ENCODE measurements at regions not wholly inside any gene's neighbourhood (a gene's known extent, or its start where the extent isn't known, plus 50 kb on each side); places are given as distances from the start of the nearest gene placed in this dataset.

DNA sequence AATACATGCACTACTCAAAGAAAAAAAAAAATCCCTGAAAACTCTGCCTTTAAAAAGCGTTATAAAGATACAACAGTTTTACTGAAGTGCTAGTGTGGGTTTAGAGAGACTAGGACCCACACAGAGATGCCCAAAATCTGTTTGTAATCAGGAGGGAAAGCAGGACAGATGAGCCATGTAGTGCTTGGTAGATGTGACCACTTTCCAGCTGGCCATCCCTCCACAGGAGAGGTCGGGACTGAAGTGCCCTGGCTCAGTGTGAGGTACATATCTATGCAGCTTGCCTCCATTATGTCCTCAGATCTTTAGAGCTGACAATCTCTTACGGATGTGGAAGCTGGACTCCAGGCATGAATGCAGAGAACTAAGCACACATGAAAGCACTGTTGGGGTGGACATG is 57.5 kb upstream of the NANOGP8 start:
- H3K27ac Mint-ChIP-seq (ENCODE audit: unreplicated experiment), result no peak overlapping the region
- H3K4me3 Mint-ChIP-seq (ENCODE audit: unreplicated experiment), result no peak overlapping the region
- no peaks in the 10 kb centered on the region for H3K4me1 Mint-ChIP-seq (ENCODE audit: unreplicated experiment)
- no peaks in the 10 kb centered on the region for H3K36me3 Mint-ChIP-seq (ENCODE audit: low read depth, unreplicated experiment)
- no peaks in the 10 kb centered on the region for H3K9me3 Mint-ChIP-seq (ENCODE audit: unreplicated experiment)
- DNase-seq (ENCODE audit: low spot score), result no peak
- no peaks in the 10 kb centered on the region for H3K27me3 Mint-ChIP-seq (ENCODE audit: unreplicated experiment)
- TF ChIP-seq, protein P1, sequence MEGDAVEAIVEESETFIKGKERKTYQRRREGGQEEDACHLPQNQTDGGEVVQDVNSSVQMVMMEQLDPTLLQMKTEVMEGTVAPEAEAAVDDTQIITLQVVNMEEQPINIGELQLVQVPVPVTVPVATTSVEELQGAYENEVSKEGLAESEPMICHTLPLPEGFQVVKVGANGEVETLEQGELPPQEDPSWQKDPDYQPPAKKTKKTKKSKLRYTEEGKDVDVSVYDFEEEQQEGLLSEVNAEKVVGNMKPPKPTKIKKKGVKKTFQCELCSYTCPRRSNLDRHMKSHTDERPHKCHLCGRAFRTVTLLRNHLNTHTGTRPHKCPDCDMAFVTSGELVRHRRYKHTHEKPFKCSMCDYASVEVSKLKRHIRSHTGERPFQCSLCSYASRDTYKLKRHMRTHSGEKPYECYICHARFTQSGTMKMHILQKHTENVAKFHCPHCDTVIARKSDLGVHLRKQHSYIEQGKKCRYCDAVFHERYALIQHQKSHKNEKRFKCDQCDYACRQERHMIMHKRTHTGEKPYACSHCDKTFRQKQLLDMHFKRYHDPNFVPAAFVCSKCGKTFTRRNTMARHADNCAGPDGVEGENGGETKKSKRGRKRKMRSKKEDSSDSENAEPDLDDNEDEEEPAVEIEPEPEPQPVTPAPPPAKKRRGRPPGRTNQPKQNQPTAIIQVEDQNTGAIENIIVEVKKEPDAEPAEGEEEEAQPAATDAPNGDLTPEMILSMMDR (IDR thresholded peaks at IDR 0.05; ENCODE audit: unreplicated experiment), result no peak

DNA sequence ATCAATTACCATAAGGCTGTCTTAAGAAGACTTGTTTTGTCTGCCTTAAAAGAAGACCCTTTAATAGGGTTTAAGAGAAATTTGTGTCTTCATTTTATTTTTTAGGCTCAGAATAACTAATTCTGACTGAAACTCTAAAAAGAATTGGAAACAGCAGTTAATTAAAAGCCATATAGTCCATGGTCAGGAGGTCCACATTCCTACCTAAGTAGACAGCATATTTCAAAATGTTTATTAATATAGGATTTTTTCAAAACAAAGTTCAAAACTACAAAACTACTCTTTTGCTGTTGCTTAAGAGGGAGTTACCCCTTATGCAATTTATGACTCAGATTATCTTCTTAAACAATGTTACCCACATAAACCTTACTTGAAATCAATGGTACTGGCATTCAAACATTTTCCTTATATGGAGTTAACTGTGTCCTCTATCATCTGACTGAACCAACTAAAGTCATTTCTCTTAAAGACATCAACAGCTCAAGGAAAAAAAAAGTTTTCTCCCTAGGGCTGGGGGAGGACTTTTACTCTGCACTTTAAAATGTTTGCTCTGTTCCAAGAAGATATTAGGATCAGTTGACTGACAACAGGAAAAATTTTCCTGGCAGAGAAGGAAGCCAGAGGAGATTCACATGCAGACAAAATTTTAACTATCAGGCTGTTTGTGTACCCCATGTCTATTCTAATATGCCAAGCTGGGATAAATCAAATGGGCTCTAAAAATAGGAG is 56.8 kb upstream of the NANOGP8 start:
- no peak for DNase-seq (ENCODE audit: low spot score)
- H3K4me3 Mint-ChIP-seq (ENCODE audit: unreplicated experiment), result no peak overlapping the region
- H3K4me1 Mint-ChIP-seq (ENCODE audit: unreplicated experiment), result no peaks in the 10 kb centered on the region
- TF ChIP-seq, protein P1 (IDR thresholded peaks at IDR 0.05; ENCODE audit: unreplicated experiment), result no peak
- H3K9me3 Mint-ChIP-seq (ENCODE audit: unreplicated experiment), result no peaks in the 10 kb centered on the region
- H3K36me3 Mint-ChIP-seq (ENCODE audit: low read depth, unreplicated experiment), result no peaks in the 10 kb centered on the region
- H3K27me3 Mint-ChIP-seq (ENCODE audit: unreplicated experiment), result no peaks in the 10 kb centered on the region
- no peak overlapping the region for H3K27ac Mint-ChIP-seq (ENCODE audit: unreplicated experiment)

DNA sequence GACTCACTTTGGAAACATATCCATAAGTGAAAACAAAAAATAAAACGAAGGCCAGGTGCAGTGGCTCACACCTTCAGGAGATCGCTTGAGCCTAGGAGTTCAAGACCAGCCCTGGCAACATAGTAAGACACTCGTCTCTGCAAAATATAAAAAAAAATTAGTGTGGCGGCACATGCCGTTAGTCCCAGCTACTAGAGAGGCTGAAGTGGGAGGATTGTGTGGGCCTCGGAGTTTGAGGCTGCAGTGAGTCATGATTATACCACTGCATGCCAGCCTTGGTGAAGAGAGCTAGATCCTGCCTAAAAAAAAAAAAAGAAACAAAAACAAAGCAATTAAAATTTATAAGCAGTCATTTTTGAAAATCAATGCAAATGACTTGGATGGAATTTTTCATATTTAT is 54.7 kb upstream of the NANOGP8 start:
- Mint-ChIP-seq H3K36me3 (ENCODE audit: low read depth, unreplicated experiment) (no peaks in the 10 kb centered on the region), H3K27ac (ENCODE audit: unreplicated experiment) (no peak overlapping the region), H3K4me1 (ENCODE audit: unreplicated experiment) (no peaks in the 10 kb centered on the region)

DNA sequence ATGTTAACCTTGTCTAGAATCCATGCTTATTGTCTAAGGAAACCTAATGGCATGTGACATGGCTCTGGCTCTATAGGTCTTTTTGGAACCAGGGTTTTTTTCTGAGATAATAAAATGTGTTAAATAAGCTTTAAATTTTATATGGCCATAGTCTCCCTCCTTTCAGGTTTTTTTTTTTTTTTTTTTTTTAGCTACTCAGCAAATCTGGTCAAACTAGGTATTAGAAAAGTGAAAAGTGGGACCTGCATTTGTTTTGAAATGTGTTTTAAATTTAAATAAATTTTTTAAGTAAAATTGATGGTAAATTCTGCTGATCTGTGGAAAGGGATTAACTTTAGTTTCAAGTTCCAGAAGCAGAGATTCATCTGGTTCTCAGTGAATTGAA is 52.1 kb upstream of the NANOGP8 start:
- H3K27ac Mint-ChIP-seq (ENCODE audit: unreplicated experiment), result no peak overlapping the region
- no peaks in the 10 kb centered on the region for H3K36me3 Mint-ChIP-seq (ENCODE audit: low read depth, unreplicated experiment)
- H3K27me3 Mint-ChIP-seq (ENCODE audit: unreplicated experiment), result no peaks in the 10 kb centered on the region
- H3K4me3 Mint-ChIP-seq (ENCODE audit: unreplicated experiment), result no peak overlapping the region
- TF ChIP-seq, protein P1 (IDR thresholded peaks at IDR 0.05; ENCODE audit: unreplicated experiment), result no peak
- peaks cover 6% of the 10 kb centered on the region for H3K4me1 Mint-ChIP-seq (ENCODE audit: unreplicated experiment)
- DNase-seq (ENCODE audit: low spot score), result no peak
- H3K9me3 Mint-ChIP-seq (ENCODE audit: unreplicated experiment), result no peaks in the 10 kb centered on the region

More for the DNA sequence above, 54.7 kb upstream of the NANOGP8 start:
- Mint-ChIP-seq H3K9me3 (ENCODE audit: unreplicated experiment) (no peaks in the 10 kb centered on the region), H3K4me3 (ENCODE audit: unreplicated experiment) (no peak overlapping the region), H3K27me3 (ENCODE audit: unreplicated experiment) (no peaks in the 10 kb centered on the region)
- TF ChIP-seq, protein P1 (IDR thresholded peaks at IDR 0.05; ENCODE audit: unreplicated experiment), result no peak
- no peak for DNase-seq (ENCODE audit: low spot score)

DNA sequence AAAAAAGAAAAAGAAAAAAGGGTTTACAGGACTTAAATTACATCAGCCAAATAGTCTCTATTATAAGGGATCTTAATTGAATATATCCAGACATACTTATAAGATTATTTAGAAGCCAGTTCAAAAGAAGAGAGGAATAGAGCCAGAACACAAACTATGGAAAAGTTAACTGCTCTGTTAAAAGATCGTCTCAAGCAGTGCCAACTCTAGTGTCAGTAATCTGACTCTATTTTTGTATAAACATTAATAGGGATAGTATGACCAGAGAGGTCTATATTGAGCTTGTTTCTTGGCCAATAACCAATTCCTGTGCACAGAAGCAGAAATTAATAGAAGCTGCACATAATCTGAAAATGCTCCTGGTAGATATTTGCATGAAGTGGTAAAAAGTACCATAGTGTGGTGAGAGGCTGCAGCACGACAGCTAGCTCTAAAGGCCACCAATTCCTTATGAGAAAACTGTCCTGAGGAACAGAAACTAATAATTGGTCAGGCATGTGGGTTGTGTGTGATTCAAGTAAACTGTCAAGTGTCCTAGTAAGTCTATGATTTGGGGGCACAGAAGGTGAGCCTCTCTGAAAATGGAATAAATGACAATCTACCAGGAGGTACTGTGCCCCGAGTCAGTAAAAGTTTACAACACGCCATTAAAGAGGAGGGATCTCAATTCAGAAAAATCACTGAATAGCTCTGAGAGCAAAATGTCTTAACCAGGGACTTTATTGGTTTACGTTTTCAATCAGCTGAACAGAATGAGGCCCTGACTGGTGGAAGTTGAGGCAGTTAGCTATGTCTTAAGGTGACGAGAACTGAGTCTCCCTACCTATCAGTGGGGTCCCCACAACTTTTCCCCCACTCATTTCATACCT is 51.5 kb upstream of the NANOGP8 start:
- TF ChIP-seq, protein P1 (IDR thresholded peaks at IDR 0.05; ENCODE audit: unreplicated experiment), result no peak
- no peak overlapping the region for H3K27ac Mint-ChIP-seq (ENCODE audit: unreplicated experiment)
- peaks cover 6% of the 10 kb centered on the region for H3K4me1 Mint-ChIP-seq (ENCODE audit: unreplicated experiment)
- no peak for DNase-seq (ENCODE audit: low spot score)
- no peak overlapping the region for H3K4me3 Mint-ChIP-seq (ENCODE audit: unreplicated experiment)
- no peaks in the 10 kb centered on the region for H3K9me3 Mint-ChIP-seq (ENCODE audit: unreplicated experiment)
- no peaks in the 10 kb centered on the region for H3K36me3 Mint-ChIP-seq (ENCODE audit: low read depth, unreplicated experiment)
- H3K27me3 Mint-ChIP-seq (ENCODE audit: unreplicated experiment), result no peaks in the 10 kb centered on the region
